ENCODE measurements at regions not wholly inside any gene's neighbourhood (a gene's known extent, or its start where the extent isn't known, plus 50 kb on each side); places are given as distances from the start of the nearest gene placed in this dataset.

DNA sequence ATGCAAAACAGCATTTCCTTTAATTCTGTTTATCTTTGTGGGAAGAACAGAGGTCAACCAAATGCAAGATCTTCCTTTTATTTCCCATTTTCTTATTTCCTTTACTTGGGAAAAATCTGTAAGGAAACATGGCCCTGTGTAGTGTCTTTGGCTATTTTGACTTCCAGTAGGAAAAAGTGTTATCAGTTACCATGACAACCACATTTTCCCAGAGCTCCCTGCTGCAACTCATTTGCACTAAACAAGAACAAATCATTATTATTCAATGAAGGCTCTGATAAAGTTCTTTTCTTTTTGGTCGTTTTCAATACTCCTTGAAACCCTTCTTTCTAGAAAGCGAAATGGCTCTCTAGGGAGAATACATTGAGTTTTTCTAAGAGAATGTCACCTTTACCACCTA lies 117.2 kb upstream of the DDX53 start:
- no peak overlapping the region for H3K4me3 ChIP-seq (ENCODE audit: control insufficient read depth, low read depth, low read length)
- TF ChIP-seq, protein P1, sequence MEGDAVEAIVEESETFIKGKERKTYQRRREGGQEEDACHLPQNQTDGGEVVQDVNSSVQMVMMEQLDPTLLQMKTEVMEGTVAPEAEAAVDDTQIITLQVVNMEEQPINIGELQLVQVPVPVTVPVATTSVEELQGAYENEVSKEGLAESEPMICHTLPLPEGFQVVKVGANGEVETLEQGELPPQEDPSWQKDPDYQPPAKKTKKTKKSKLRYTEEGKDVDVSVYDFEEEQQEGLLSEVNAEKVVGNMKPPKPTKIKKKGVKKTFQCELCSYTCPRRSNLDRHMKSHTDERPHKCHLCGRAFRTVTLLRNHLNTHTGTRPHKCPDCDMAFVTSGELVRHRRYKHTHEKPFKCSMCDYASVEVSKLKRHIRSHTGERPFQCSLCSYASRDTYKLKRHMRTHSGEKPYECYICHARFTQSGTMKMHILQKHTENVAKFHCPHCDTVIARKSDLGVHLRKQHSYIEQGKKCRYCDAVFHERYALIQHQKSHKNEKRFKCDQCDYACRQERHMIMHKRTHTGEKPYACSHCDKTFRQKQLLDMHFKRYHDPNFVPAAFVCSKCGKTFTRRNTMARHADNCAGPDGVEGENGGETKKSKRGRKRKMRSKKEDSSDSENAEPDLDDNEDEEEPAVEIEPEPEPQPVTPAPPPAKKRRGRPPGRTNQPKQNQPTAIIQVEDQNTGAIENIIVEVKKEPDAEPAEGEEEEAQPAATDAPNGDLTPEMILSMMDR (conservative IDR thresholded peaks at IDR 0.05; ENCODE audit: control insufficient read depth, insufficient read depth, low read depth, low read length): no peak
- no peak for DNase-seq (ENCODE audit: low read depth)

DNA sequence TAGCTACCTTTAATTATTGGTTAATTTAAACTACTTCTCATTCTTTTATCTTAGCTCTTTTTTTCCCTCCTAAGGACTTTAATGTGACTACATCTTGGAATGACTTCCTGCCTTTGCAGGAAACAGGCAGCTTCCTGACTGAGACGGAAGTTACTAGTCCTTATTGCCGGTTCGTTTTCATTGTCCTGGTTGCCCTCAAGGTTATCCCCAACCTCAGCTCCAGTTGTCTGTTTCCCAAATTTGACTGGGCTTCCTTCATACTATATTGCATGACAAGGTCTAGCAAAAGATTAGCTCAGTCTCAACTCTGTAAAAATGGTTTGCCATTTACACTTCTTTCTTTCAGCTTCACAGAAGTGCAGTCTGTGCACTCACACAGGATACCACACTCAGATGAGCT lies 109.9 kb upstream of the DDX53 start:
- no peak overlapping the region for H3K4me3 ChIP-seq (ENCODE audit: control insufficient read depth, low read depth, low read length)
- TF ChIP-seq, protein P1 (conservative IDR thresholded peaks at IDR 0.05; ENCODE audit: control insufficient read depth, insufficient read depth, low read depth, low read length): no peak
- no peak for DNase-seq (ENCODE audit: low read depth)

DNA sequence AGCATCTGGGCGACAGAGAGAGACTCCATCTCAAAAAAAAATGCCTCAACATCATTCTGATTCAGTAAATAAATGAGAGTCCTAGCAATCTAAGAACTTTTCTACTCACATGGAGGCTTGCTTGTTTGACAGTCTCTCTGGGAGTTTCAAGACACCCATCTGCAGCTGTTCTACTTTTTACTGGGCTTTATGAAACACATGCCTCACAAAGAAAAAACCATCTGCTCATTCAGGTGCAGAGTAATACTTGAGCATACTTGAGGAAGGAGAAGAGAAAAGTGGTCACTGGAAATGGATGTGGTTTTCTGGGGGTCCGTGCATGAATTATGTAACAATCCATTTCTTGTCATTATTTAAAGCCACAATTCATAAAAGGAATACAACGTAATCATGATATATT lies 87.1 kb upstream of the DDX53 start:
- H3K4me3 ChIP-seq (ENCODE audit: control insufficient read depth, low read depth, low read length): no peak overlapping the region
- TF ChIP-seq, protein P1 (conservative IDR thresholded peaks at IDR 0.05; ENCODE audit: control insufficient read depth, insufficient read depth, low read depth, low read length): no peak
- no peak for DNase-seq (ENCODE audit: low read depth)

DNA sequence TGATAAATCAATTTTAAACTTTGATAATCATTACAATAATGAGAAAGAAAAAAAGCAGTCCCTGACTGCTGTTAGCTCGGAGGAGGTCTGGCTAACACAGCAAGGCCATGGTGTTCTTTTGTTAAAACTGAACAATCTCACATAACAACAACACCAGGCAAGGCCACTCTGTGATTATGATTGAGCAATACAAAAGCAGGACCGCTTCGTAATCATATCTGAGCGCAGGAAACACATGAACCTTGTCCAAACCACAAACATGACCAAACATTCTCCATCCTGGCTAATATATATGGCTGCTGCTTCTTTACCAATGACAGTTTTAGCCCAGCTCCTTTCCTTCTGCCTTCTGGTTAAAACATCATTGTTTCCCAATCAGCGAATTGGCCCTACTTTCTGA lies 76.8 kb upstream of the DDX53 start:
- TF ChIP-seq, protein P1 (conservative IDR thresholded peaks at IDR 0.05; ENCODE audit: control insufficient read depth, insufficient read depth, low read depth, low read length): no peak
- peak; percentile 78 for DNase-seq (ENCODE audit: low read depth)
- H3K4me3 ChIP-seq (ENCODE audit: control insufficient read depth, low read depth, low read length): no peak overlapping the region

DNA sequence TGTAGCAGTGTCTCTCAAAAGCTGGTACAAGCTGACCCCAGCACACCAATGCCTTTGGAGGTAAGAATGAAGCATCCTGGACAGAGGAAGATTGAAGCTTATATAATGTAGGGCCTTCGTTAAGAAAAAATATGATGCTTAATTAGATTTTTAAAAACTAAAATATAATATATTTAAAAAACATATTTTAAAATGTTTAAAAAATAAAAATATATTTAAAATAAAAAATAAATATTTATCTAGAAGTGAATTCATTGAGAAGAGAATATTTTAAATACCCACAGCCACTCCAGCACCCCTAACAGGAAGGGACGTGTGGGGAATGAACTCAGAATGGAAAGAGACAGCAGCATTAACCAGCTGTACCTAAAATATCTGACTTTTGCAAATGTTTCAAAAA lies 65.1 kb upstream of the DDX53 start:
- H3K4me3 ChIP-seq (ENCODE audit: control insufficient read depth, low read depth, low read length): no peak overlapping the region
- TF ChIP-seq, protein P1 (conservative IDR thresholded peaks at IDR 0.05; ENCODE audit: control insufficient read depth, insufficient read depth, low read depth, low read length): no peak
- no peak for DNase-seq (ENCODE audit: low read depth)

DNA sequence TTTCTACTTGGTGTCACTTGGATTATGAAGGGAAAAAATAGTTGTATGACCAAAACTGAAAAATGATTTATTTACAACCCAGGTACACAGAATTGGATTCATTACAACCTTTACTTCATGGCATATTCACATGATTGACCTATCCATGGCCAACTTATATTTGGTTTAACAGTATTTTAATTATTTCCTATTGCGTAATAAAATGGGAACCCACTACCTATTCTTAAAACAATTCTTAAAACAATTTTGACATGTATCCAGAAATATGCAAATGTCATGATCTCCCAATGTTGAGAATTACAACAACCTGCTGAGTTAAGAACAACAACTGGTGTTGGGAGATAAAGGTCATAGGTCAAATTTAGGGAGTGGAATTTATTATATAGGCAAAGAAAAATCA lies 54.8 kb upstream of the DDX53 start:
- DNase-seq (ENCODE audit: low read depth): no peak
- TF ChIP-seq, protein P1 (conservative IDR thresholded peaks at IDR 0.05; ENCODE audit: control insufficient read depth, insufficient read depth, low read depth, low read length): no peak

More for the DNA sequence above, 54.8 kb upstream of the DDX53 start:
- H3K4me3 ChIP-seq (ENCODE audit: control insufficient read depth, low read depth, low read length): no peak overlapping the region
